Mesenchymal stem cell (in vitro differentiated cells and primary cell): ENCODE measurements at regions not wholly inside any gene's neighbourhood (a gene's known extent, or its start where the extent isn't known, plus 50 kb on each side); places are given as distances from the start of the nearest gene placed in this dataset.
A peak's percentile ranks its signal among the peaks of the same experiment; 100 is the strongest.

ENCODE experiments used
- DNase-seq: peaks from one replicate; pipeline ENCODE4 v3.0.0-alpha.2; 2013
- H2AFZ ChIP-seq: one replicate; pipeline ENCODE4 v1.6.1; 2013; ENCODE audit warnings: low read depth, mild to moderate bottlenecking, control low read depth, inconsistent platforms, low read length, moderate library complexity
- H2AK5ac ChIP-seq: 2 replicates; pipeline ENCODE4 v1.6.1; 2013; ENCODE audit warnings: low read length, moderate library complexity, mild to moderate bottlenecking, inconsistent platforms; ENCODE audit not compliant: severe bottlenecking
- H2BK120ac ChIP-seq: one replicate; pipeline ENCODE4 v1.6.1; 2013; ENCODE audit warnings: low read depth, mild to moderate bottlenecking, inconsistent platforms, low read length, moderate library complexity
- H2BK12ac ChIP-seq, 2 experiments: one replicate each; pipeline ENCODE4 v1.6.1; 2013; ENCODE audit warnings: inconsistent platforms in 2 of 2, low read length in 2 of 2, mild to moderate bottlenecking in 2 of 2, moderate library complexity in 2 of 2, control low read depth in 1 of 2
- H2BK15ac ChIP-seq: one replicate; pipeline ENCODE4 v1.6.1; 2013; ENCODE audit warnings: mild to moderate bottlenecking, low read depth, inconsistent platforms; ENCODE audit not compliant: poor library complexity, severe bottlenecking
- H2BK5ac ChIP-seq: 2 replicates; pipeline ENCODE4 v1.6.1; 2013; ENCODE audit warnings: low read depth, mild to moderate bottlenecking, low read length, control low read depth, inconsistent platforms; ENCODE audit not compliant: poor library complexity, severe bottlenecking
- H3K14ac ChIP-seq, 2 experiments: one replicate each; pipeline ENCODE4 v1.6.1; 2013; ENCODE audit warnings: inconsistent platforms in 2 of 2, low read length in 2 of 2, control low read depth in 1 of 2, mild to moderate bottlenecking in 1 of 2, moderate library complexity in 1 of 2
- H3K18ac ChIP-seq, 2 experiments: one replicate each; pipeline ENCODE4 v1.6.1; 2013; ENCODE audit warnings: inconsistent platforms in 2 of 2, low read length in 2 of 2, control low read depth in 1 of 2, low read depth in 1 of 2, mild to moderate bottlenecking in 1 of 2
- H3K23ac ChIP-seq, 2 experiments: one replicate each; pipeline ENCODE4 v1.6.1; 2013; ENCODE audit warnings: inconsistent platforms in 2 of 2, low read length in 2 of 2, mild to moderate bottlenecking in 2 of 2, moderate library complexity in 2 of 2, control low read depth in 1 of 2
- H3K27ac ChIP-seq: 2 replicates; pipeline ENCODE4 v1.5.1; 2013; ENCODE audit warnings: mild to moderate bottlenecking, moderate library complexity, low read length, control low read depth, inconsistent platforms; ENCODE audit not compliant: poor library complexity, severe bottlenecking
- H3K27me3 ChIP-seq, 2 experiments: 2 replicates each; pipeline versions ENCODE4 v1.6.1 to v1.7.0; 2013; ENCODE audit warnings: low read length in 2 of 2, mild to moderate bottlenecking in 2 of 2, moderate library complexity in 2 of 2, control low read depth in 1 of 2, inconsistent platforms in 1 of 2; ENCODE audit not compliant: control insufficient read depth in 1 of 2, insufficient read depth in 1 of 2
- H3K36me3 ChIP-seq, 2 experiments: 2 replicates each; pipeline versions ENCODE4 v1.6.1 to v1.7.0; 2013; ENCODE audit warnings: low read length in 2 of 2, control low read depth in 1 of 2, inconsistent platforms in 1 of 2, low read depth in 1 of 2, mild to moderate bottlenecking in 1 of 2; ENCODE audit not compliant: insufficient read depth in 2 of 2, control insufficient read depth in 1 of 2
- H3K4ac ChIP-seq, 2 experiments: one replicate each; pipeline ENCODE4 v1.6.1; 2013; ENCODE audit warnings: inconsistent platforms in 2 of 2, low read length in 2 of 2, mild to moderate bottlenecking in 2 of 2, moderate library complexity in 2 of 2, control low read depth in 1 of 2, low read depth in 1 of 2
- H3K4me1 ChIP-seq: 2 replicates; pipeline ENCODE4 v1.6.1; 2013; ENCODE audit warnings: low read depth, low read length, control low read depth; ENCODE audit not compliant: control insufficient read depth, insufficient read depth
- H3K4me2 ChIP-seq: 2 replicates; pipeline ENCODE4 v1.6.1; 2013; ENCODE audit warnings: low read length, mild to moderate bottlenecking, inconsistent platforms; ENCODE audit not compliant: poor library complexity, severe bottlenecking
- H3K4me3 ChIP-seq, 2 experiments: 2 replicates each; pipeline versions ENCODE4 v1.5.1 to v1.7.0; 2013; ENCODE audit warnings: low read length in 2 of 2, mild to moderate bottlenecking in 2 of 2, control low read depth in 1 of 2, low read depth in 1 of 2; ENCODE audit not compliant: insufficient read depth in 1 of 2
- H3K79me1 ChIP-seq: replicated peaks from 2 replicates; pipeline ENCODE4 v1.6.1; 2013; ENCODE audit warnings: mild to moderate bottlenecking, control low read depth, low read length, inconsistent platforms; ENCODE audit not compliant: poor library complexity, severe bottlenecking
- H3K9ac ChIP-seq: 2 replicates; pipeline ENCODE4 v1.7.0; 2013; ENCODE audit warnings: mild to moderate bottlenecking, low read length, moderate library complexity
- H3K9me3 ChIP-seq: 2 replicates; pipeline ENCODE4 v1.7.0; 2013; ENCODE audit warnings: mild to moderate bottlenecking, low read length; ENCODE audit not compliant: control insufficient read depth
- H4K8ac ChIP-seq: one replicate; pipeline ENCODE4 v1.6.1; 2013; ENCODE audit warnings: inconsistent platforms, mild to moderate bottlenecking, low read length, moderate library complexity
- H4K91ac ChIP-seq: one replicate; pipeline ENCODE4 v1.6.1; 2013; ENCODE audit warnings: mild to moderate bottlenecking, low read length, inconsistent platforms
- WGBS: methylation state at CpG from one replicate; pipeline ENCODE4 v1.1.7; 2013; ENCODE audit warnings: mixed read lengths; 5-methylcytosine and 5-hydroxymethylcytosine counted together

DNA sequence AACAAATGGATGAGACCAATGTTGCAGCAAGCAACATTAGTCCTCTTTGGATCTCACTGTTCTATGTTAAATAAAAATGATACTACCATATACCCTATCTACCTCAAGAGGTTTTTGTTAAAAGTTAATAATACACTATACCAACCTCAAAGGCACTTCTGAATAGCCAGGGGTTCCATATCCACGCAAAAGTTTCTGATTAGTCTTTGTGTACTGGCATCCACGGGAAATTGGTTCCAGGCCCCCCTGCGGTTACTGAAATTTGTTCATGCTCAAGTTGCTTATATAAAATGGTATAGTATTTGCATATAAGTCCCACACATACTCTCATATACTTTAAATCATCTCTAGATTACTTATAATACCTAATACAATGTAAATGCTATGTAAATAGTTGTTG is 585.7 kb downstream of the INSC start:
- H3K4me3 ChIP-seq = no peak overlapping the region
- H3K9ac ChIP-seq = no peak overlapping the region
- no peak overlapping the region for H3K4ac ChIP-seq
- H2BK120ac ChIP-seq = no peak overlapping the region
- H2AK5ac ChIP-seq = no peak overlapping the region
- no peak overlapping the region for H3K4me2 ChIP-seq
- H4K8ac ChIP-seq = no peak overlapping the region
- H3K23ac ChIP-seq = no peak overlapping the region
- no peaks in the 10 kb centered on the region for H3K4me1 ChIP-seq
- no peaks in the 10 kb centered on the region for H3K36me3 ChIP-seq
- no peak overlapping the region for H2BK5ac ChIP-seq
- H4K91ac ChIP-seq = no peak overlapping the region
- H2BK15ac ChIP-seq = no peak overlapping the region
- H3K27me3 ChIP-seq = peaks cover 0 to 35% of the 10 kb centered on the region in 2 experiments
- no peak overlapping the region for H3K18ac ChIP-seq
- no peak overlapping the region for H3K14ac ChIP-seq
- H2BK12ac ChIP-seq = no peak overlapping the region
- DNase-seq = no peak
- no peaks in the 10 kb centered on the region for H3K79me1 ChIP-seq
- no peak overlapping the region for H3K27ac ChIP-seq
- WGBS = 100% methylated on average over 2 of the region's 3 CpGs
- peaks cover 9% of the 10 kb centered on the region for H3K9me3 ChIP-seq
- no peak overlapping the region for H2AFZ ChIP-seq

DNA sequence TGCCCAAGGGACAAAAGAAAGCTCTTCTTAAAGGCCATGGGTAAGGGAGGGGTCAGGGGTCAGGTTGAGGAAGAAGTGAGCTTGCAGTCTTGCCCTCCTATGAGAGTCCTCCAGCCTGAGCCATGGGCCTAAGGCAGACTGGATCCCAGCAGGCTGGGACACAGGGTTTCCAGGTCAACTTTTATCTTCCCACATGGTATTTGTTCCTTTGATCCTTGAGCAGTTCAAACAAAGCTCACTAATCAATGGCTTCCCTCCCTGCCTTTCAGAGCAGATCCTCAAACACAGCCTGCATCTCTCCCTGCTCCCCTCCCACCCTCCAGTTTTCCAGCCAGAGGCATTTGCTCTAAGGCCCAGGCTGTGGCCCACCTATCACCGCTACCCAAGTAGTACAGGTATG is 589.3 kb downstream of the INSC start:
- no peak overlapping the region for H3K27ac ChIP-seq
- 100% methylated on average over 1 of the region's 1 CpG for WGBS
- H3K79me1 ChIP-seq = no peaks in the 10 kb centered on the region
- H3K27me3 ChIP-seq = peaks cover 0 to 21% of the 10 kb centered on the region in 2 experiments
- peak overlapping the region; percentile 20 for H4K8ac ChIP-seq
- no peak overlapping the region for H3K23ac ChIP-seq
- no peaks in the 10 kb centered on the region for H3K4me1 ChIP-seq
- no peak overlapping the region for H2BK12ac ChIP-seq
- no peak overlapping the region for H3K4ac ChIP-seq
- no peak overlapping the region for H2AFZ ChIP-seq
- H2BK5ac ChIP-seq = no peak overlapping the region
- H2BK120ac ChIP-seq = no peak overlapping the region
- H2AK5ac ChIP-seq = no peak overlapping the region
- H3K36me3 ChIP-seq = no peaks in the 10 kb centered on the region
- no peak overlapping the region for H3K14ac ChIP-seq
- peak overlapping the region; percentile 82 for H4K91ac ChIP-seq
- H3K18ac ChIP-seq = no peak overlapping the region
- no peak overlapping the region for H3K9ac ChIP-seq
- H3K4me2 ChIP-seq = no peak overlapping the region
- no peak overlapping the region for H3K4me3 ChIP-seq
- H2BK15ac ChIP-seq = no peak overlapping the region
- H3K9me3 ChIP-seq = peaks cover 17% of the 10 kb centered on the region
- no peak for DNase-seq

DNA sequence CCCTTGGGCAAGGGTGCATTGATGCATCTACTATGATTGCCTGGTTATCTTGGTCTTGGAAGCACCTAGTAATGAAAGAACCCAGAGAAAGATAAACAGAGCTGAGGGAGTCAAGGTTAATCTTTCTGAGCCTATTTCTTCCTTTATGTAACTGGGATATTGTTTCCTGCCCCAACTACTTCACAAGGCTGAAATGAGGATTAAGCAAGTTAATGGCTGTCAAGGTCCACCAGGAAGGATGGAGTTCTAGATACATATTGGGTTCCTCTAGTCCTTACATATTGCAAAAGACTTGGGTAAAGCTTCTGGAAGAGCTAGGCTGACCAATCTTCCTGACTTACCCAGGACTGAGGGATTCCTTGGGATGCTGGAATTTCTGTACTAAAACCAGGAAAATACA is 589.8 kb downstream of the INSC start:
- Histone ChIP-seq H3K4me2 (no peak overlapping the region), H3K14ac (no peak overlapping the region), H3K79me1 (no peaks in the 10 kb centered on the region)

DNA sequence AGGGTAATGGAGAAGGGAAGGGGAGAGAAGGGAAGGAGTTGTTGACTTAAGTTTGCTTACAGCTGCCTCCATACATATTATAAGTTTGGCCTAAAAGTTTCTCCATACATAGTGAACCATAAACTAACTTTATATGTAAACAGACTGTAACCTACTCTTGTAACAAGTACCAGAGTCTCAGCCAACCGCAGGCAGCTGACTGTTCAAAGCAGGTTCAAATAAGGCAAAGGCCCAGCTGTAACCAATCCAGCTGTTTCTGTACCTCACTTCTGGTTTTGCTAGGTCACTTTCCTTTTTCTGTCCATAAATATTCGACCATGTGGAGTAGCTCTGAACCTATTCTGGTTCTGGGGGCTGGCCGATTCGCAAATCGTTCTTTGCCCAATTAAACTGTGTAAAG is 591.2 kb downstream of the INSC start:
- Histone ChIP-seq H3K27ac (no peak overlapping the region), H3K4me2 (no peak overlapping the region), H4K91ac (no peak overlapping the region), H3K9me3 (peaks cover 19% of the 10 kb centered on the region), H4K8ac (peak overlapping the region; percentile 84), H3K23ac (no peak overlapping the region), H2AFZ (no peak overlapping the region), H3K27me3 (peaks cover 0 to 15% of the 10 kb centered on the region in 2 experiments), H2BK120ac (no peak overlapping the region), H2AK5ac (no peak overlapping the region), H3K4me1 (no peaks in the 10 kb centered on the region), H3K79me1 (no peaks in the 10 kb centered on the region), H2BK5ac (no peak overlapping the region), H2BK15ac (no peak overlapping the region), H3K18ac (peak overlapping the region; percentile 6 to 84), H3K4ac (no peak overlapping the region), H3K9ac (no peak overlapping the region), H3K36me3 (no peaks in the 10 kb centered on the region), H3K4me3 (no peak overlapping the region), H3K14ac (no peak overlapping the region), H2BK12ac (peak overlapping the region in 1 of 2 experiments; percentile 55)
- DNase-seq = peak; percentile 82
- WGBS = 72% methylated on average over 1 of the region's 5 CpGs

More for the DNA sequence above, 589.8 kb downstream of the INSC start:
- Histone ChIP-seq H2BK12ac (no peak overlapping the region), H3K4me3 (no peak overlapping the region), H3K27ac (no peak overlapping the region), H3K27me3 (peaks cover 0 to 16% of the 10 kb centered on the region in 2 experiments), H2AK5ac (no peak overlapping the region), H3K23ac (no peak overlapping the region), H2AFZ (no peak overlapping the region), H3K4ac (no peak overlapping the region), H3K9me3 (peaks cover 19% of the 10 kb centered on the region), H2BK15ac (no peak overlapping the region), H2BK120ac (no peak overlapping the region), H3K36me3 (no peaks in the 10 kb centered on the region), H4K91ac (no peak overlapping the region), H4K8ac (no peak overlapping the region), H3K9ac (no peak overlapping the region), H2BK5ac (no peak overlapping the region), H3K18ac (peak overlapping the region in 1 of 2 experiments; percentile 29), H3K4me1 (no peaks in the 10 kb centered on the region)
- no peak for DNase-seq
